GM19238 (cell line): ENCODE measurements at regions not wholly inside any gene's neighbourhood (a gene's known extent, or its start where the extent isn't known, plus 50 kb on each side); places are given as distances from the start of the nearest gene placed in this dataset.

Source experiments
- DNase-seq: peaks from one replicate; pipeline ENCODE4 v3.0.0; 2011; ENCODE audit warnings: low spot score; ENCODE audit not compliant: insufficient read length

DNA sequence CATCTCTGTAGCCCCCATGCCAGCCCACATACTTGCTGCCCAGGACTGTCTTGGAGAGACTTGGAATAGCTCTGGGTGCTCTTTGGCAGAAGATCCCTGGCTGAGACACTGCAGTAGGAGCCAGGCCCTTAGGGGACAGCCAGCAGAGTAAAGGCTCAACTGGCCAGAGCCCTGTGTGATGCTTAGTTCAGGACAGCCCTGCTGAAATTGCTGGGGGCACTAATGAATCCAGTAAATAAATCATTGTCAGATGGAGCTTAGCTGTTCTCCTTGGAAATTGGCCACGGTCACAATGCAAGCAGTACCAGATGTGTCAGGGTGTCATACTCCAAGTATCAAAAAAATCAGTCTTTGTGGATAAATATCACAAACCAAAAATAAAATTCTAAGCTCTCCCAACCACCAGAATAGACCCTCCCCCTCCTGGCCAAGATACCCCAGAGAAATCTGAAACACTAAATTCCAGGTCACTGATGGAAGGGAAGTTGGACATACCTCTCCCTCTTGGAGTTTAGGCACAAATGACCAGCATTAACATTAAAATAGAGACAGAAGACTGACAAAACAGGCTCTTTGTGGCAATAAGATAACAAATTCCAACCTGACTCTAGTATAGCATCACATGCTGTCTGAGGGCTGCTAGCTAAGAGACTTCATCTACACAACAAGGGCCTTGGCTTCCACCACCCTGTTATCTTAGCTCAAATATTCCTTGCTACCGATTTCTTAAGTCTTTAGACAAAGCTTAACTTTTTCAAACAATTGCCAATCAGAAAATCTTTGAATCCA, 83.2 kb upstream of the DNAH14 start:
- no peak for DNase-seq

DNA sequence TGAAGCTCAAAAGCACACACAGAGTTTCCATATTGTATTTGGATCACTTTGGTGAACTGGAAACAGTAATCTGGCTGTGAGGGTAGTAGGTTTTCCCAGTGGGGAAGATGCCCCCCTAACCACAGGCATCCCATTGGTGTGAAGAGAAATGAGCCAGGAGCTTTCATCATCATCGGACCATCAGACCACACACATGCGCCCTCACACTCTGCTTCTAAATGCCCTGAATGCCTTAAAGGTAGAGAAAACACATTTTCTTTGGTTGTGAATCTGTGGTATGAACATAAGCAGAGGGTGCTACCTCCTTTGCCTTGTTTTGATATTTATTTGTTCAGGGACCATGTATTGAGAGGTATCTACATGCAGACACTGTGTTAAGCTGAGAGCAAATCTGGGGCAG, 79.0 kb upstream of the DNAH14 start:
- no peak for DNase-seq

DNA sequence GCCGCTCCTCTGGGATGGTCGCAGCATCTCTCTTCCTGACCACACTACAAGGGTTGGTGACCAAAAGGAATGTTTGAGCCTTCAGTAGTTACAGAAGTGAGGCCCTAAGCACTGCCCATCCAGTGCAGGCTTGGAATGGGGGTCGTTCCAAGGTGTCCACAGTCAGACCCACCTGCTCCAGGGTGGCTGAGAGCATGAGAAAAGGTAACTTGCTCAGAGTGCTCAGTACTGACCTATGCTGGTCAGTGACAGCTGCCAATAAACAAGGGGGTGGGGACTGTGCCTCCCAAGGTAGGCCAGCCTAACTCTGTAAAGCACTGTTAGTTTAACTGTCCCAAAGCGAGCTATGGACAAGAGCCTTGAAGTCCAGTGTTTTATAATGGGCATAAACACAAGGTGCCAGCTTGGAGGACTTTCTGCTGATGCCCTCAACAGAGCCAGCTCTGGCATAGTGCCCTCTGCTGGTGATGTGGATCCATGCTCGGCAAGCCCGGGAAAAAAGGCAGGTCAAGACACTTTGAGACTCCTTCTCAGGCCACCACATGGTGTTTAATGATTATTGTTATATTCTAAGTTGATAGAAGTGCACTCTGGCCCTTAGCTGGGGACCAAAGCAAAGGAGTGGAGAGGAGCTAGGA, 78.1 kb upstream of the DNAH14 start:
- peak; percentile 40 for DNase-seq

- no peak for DNase-seq
Observed at GRCh38 chr1:224851848-224852261, 77.6 kb upstream of the DNAH14 start.

DNA sequence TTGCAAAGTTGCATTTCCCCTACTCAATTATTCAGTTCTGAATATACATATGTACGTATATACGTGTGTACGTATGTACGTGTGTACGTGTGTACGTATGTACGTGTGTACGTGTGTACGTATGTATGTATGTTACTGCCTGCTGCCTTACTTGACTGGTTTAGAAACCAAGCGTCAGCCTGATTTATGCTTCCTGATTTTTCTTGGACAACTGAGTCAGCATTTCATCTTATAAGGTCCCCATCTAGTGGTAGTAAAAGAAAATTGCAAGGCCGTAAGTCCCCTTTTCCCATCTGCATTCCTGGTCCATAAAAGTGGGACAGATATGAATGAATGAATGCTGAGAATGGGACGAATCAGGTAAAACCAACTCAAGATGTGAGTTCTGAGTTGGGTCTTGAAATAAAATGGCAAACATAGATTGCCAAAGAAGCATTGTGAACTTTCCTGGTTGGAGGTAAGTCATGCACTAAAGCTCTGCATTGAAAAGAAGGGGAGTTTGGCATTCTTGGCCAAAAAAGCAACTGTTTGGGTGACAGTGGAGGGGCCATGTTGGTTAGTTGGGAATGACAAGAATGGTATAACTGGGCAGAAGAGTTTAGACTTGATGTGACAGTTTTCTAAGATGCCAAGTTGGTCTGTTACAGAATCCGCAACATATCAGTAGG, 76.4 kb upstream of the DNAH14 start:
- DNase-seq = no peak

DNA sequence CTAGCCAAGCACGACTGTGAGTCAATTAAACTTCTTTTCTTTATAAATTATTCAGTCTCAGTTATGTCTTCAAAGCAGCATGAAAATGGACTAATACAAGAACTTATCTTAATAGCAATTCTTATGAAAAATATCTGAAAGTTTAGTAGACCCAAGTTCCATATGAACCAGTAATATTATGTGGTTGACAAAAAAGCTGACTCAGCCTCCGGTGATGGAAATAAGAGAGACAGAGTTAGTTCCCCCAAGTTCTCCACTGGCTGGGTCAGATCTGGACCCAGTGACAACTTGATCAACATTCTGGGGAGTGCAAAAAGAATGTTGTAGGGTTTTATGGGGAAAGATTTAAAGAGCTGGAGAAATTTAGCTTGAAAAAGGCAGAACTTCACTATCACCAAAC, 72.5 kb upstream of the DNAH14 start:
- no peak for DNase-seq

GRCh38 chr1:224859651-224860050, 69.8 kb upstream of the DNAH14 start:
- no peak for DNase-seq

GRCh38 chr1:224860488-224861338, 68.8 kb upstream of the DNAH14 start:
- no peak for DNase-seq

DNA sequence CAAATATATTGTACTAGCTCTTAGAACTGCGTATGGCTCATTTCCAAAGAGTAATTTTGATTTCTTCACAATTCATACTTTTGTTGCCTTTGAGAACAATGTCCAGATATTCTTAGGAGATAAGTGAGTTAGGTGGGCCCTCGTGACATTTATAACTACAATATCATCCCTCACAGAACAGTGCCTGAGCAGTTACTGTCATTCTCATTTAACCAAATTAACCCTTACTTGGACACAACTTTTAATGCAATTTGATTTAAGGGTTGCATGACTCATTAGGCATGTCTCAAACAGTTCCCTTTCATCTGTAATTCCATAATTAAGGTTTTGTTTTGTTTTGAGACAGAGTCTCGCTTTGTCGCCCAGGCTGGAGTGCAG, 68.1 kb upstream of the DNAH14 start:
- DNase-seq = no peak

DNA sequence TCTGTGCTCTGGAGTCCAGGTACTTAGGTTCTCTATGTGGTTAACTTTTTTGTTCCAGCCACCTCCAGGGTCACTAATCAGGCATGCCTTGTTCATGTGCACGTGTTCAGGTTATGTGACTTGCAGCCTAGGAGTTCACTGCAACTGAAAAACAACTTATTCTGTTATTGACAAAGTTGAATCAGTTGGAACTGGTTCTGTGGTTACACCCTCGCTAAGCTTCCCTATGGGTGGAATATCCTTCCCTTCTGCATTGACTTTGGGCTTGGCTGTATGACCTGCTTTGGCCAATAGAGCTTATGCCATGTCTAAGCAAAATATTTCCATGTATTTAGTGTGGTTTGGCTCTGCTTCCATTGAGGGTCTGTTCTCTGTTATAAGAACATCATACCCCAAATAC, 66.0 kb upstream of the DNAH14 start:
- DNase-seq = no peak

GRCh38 chr1:224864006-224864405, 65.5 kb upstream of the DNAH14 start:
- no peak for DNase-seq

- DNase-seq = no peak
Observed at GRCh38 chr1:224865510-224865909, 64.0 kb upstream of the DNAH14 start.

DNA sequence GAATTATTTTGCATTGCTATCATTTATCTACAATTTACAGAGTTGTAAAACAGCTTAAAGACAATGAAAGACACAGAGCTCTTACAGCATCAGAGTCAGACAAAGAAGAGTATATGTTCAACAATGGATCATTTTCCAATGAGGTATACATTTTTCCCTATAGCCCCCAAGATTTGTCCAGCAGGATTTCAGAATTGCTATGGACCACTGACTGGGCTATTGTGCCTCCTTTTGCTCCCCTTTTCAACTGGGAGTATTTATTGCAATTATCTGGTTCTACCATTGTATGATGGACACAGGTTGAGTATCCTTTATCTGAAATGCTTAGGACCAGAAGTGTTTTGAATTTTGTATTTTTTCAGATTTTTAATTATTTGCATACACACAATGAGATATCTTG, 62.5 kb upstream of the DNAH14 start:
- no peak for DNase-seq

- DNase-seq = no peak
Observed at GRCh38 chr1:224867715-224868114, 61.8 kb upstream of the DNAH14 start.

DNA sequence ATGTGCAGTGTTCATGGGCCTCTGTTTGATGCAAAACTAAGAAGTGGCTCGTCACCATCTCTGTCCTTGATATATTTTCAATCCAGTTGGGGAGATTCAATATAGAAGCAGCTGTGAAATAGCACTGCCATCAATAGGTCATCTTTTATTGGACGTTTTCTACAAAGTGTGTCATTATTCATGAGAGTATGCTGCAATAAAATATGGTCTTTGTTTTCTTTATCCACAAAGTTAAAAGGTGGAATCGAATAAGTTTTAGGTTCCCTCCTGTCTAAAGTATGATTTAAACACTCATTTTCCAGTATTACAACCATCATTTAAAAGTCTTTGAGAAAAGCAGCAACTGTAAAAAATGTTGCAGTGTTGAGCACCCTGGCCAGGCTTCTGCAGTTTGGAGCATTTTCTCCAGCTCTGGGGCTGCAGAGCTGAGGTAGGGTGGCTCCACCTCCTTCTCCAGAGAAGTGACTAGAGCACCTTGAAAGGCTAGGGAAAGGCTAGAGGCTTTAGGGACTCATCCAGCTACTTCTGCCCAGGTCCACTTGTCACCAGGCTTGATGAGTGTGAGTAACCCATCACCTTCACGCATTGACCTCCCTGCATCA, 56.5 kb upstream of the DNAH14 start:
- no peak for DNase-seq

DNA sequence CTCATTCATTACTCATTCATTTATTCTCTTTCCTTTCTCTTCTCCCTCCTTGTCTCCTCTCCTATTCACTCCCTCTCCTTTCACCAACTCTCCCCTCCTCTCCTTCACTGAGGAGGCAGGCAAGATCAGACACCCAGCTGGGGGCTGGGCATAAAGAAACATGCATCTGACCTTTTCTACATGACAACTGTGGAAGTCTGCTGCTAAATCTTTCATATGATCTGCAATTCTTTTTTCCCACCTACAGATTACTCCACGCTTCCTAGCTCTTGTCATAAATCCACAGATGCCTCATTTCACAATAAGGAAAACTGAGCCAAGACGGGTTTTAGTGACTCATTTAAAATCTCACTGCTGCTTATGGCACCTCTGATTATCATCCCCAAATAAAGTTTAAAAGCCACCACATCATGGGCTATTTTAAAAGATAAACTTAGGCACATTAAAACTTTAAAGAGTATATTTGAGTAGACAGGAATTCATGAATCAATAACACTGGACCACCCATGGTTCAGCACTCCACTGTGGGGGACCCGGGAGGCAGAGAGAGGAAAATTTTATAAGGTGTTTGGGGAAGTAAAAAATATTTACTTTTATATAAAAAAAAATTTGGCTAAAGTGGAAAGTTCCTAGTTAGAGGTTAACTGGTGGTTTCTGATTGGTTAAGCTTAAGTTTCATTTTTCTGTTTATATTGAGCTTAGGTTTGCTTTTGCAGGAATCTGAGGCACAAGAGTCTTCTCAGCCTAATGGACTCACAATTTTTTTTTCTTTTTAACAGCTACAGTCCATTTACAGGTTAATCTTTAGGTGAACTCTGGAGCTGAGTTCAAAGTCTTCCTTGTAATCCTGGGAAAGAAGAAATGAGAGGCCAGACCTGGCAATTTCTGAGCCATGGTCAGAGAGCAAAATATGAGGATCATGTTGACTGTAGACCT, 55.8 kb upstream of the DNAH14 start:
- no peak for DNase-seq

GRCh38 chr1:224874775-224875174, 54.7 kb upstream of the DNAH14 start:
- DNase-seq = no peak

DNA sequence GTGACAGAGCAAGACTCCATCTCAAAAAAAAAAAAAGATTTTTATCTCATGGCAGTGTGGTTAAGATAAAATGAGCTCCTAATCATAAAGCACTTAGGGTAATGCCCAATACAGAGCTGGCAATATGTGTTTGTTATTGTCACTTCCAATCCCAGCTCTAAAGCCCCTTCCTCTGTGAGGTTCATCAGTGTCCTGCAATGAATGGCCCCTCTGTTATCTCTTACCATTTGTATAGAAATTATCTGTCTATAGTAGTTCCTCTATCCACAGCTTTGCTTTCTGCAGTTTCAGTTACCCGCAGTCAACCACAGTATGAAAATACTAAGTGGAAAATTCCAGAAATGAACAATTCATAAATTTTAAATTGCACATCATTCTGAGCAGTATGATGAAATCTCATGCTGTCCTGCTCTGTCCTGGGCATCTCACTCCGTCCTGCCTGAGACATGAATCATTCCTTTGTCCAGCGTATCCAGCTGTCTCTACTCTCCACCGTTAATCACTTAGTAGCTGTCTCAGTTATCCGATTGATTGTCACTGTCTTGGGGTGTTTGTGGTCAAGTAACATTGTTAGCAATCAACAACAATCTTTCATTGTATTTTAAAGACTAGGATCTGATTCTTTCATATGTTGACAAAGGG, 50.2 kb upstream of the DNAH14 start:
- no peak for DNase-seq
